ENCODE measurements at regions not wholly inside any gene's neighbourhood (a gene's known extent, or its start where the extent isn't known, plus 50 kb on each side); places are given as distances from the start of the nearest gene placed in this dataset.

DNA sequence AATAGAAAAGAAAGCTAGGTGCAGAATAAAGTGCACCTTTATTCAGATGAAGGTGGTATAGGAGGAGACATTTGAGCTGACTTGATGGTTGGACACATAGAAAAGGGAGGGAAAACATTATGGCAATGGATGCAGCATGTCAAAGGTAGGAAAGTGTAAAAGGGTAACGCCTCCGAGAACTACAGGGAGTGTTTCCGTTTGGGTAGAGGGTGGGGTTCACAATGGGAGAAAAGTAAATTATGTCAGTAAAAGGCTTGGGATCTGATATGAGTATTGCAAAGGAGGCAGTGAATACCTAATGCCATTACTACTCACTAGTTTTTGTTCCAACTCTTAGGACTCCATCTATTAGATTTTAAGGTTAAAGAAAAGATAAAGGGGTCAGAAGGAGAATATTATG lies 59.5 kb downstream of the FAT3 start:
- TF ChIP-seq, protein P1, sequence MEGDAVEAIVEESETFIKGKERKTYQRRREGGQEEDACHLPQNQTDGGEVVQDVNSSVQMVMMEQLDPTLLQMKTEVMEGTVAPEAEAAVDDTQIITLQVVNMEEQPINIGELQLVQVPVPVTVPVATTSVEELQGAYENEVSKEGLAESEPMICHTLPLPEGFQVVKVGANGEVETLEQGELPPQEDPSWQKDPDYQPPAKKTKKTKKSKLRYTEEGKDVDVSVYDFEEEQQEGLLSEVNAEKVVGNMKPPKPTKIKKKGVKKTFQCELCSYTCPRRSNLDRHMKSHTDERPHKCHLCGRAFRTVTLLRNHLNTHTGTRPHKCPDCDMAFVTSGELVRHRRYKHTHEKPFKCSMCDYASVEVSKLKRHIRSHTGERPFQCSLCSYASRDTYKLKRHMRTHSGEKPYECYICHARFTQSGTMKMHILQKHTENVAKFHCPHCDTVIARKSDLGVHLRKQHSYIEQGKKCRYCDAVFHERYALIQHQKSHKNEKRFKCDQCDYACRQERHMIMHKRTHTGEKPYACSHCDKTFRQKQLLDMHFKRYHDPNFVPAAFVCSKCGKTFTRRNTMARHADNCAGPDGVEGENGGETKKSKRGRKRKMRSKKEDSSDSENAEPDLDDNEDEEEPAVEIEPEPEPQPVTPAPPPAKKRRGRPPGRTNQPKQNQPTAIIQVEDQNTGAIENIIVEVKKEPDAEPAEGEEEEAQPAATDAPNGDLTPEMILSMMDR (conservative IDR thresholded peaks at IDR 0.05; ENCODE audit: low read depth in 2 of 2), result no peak
- TF ChIP-seq ZNF114 (CRISPR knock-in tag; IDR thresholded peaks at IDR 0.05) (no peak), POLR2AphosphoS5 (IDR thresholded peaks at IDR 0.05; ENCODE audit: low read depth) (no peak), EZH2 (IDR thresholded peaks at IDR 0.05; ENCODE audit: low read depth, unreplicated experiment) (no peak)
- TF ChIP-seq, protein P2, sequence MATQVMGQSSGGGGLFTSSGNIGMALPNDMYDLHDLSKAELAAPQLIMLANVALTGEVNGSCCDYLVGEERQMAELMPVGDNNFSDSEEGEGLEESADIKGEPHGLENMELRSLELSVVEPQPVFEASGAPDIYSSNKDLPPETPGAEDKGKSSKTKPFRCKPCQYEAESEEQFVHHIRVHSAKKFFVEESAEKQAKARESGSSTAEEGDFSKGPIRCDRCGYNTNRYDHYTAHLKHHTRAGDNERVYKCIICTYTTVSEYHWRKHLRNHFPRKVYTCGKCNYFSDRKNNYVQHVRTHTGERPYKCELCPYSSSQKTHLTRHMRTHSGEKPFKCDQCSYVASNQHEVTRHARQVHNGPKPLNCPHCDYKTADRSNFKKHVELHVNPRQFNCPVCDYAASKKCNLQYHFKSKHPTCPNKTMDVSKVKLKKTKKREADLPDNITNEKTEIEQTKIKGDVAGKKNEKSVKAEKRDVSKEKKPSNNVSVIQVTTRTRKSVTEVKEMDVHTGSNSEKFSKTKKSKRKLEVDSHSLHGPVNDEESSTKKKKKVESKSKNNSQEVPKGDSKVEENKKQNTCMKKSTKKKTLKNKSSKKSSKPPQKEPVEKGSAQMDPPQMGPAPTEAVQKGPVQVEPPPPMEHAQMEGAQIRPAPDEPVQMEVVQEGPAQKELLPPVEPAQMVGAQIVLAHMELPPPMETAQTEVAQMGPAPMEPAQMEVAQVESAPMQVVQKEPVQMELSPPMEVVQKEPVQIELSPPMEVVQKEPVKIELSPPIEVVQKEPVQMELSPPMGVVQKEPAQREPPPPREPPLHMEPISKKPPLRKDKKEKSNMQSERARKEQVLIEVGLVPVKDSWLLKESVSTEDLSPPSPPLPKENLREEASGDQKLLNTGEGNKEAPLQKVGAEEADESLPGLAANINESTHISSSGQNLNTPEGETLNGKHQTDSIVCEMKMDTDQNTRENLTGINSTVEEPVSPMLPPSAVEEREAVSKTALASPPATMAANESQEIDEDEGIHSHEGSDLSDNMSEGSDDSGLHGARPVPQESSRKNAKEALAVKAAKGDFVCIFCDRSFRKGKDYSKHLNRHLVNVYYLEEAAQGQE (IDR thresholded peaks at IDR 0.05; ENCODE audit: unreplicated experiment), result no peak

Measured in GM23338 (cell line).